T-helper 1 cell (primary cell): ENCODE measurements at regions not wholly inside any gene's neighbourhood (a gene's known extent, or its start where the extent isn't known, plus 50 kb on each side); places are given as distances from the start of the nearest gene placed in this dataset.
"Not testable (repeated sequence)": the region's sequence is repeated elsewhere in the genome, so short reads cannot be mapped to it uniquely, and the experiment has no call there.

ENCODE experiments used
- DNase-seq, 5 donors: peaks; one replicate each; pipeline ENCODE4 v3.0.0-alpha.2; 2012 to 2020

DNA sequence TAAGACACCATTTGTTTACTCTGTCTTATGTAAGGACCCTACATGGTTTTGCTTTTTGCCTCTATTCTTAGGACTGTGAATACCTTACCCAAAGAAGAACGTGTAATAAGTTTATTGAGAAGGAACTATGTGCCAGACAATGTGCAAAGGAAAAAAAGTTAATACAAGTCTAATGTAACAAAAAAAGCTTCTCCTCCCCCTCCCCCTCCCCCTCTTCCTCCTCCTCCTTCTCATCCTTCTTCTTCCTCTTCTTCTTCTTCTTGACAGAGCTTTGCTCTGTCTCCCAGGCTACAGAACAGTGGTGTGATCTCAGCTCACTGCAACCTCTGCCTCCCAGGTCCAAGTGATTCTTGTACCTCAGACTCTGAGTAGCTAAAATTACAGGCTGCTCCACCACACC lies 50.9 kb upstream of the MITF start:
- no peak for DNase-seq

GRCh38 chr3:69687641-69688040 lies 51.6 kb upstream of the MITF start:
- no peak for DNase-seq

DNA sequence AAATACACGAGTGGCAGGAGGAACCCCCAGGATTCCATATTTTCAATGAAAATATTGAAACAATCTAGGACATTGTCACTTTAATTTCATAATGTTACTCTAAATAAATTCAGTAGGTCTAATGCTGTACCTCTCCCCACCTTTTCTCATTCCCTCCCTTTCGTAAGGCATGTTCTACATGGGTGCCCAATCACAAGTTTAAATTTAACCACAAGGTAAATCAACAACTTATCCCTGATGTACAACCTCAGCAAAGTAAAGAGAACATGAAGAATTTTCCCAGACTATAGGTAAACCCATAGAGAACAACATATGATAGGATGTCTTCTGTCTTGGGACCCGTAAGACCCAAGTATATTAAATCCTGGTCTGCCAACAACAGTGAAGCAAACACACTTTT lies 53.2 kb upstream of the MITF start:
- DNase-seq: no peak

DNA sequence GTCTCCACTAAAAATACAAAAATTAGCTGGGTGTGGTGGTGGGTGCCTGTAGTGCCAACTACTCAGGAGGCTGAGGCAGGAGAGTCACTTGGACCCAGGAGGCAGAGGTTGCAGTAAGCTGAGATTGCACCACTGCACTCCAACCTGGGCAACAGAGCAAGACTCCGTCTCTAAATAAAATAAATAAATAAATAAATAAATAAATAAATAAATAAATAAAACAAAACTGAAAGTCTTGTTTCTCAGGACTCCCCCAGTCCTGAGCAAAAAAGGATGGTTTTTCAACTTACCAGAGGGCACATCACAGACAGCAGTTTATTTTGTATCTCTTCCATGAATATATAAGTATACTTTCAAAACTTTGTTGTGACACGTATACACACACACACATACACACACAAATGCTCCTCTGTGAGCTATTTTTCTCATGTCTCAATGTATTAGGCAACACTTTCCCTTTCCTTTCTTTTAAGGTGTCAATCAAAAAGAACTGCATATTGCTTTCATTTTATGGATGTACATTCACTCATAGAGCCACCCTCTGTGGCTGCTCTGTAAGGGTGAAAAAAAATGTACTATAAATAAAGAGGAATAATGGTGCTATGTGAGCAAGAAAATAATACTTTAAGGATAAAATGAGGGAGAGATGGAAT lies 54.8 kb upstream of the MITF start:
- no peak for DNase-seq

DNA sequence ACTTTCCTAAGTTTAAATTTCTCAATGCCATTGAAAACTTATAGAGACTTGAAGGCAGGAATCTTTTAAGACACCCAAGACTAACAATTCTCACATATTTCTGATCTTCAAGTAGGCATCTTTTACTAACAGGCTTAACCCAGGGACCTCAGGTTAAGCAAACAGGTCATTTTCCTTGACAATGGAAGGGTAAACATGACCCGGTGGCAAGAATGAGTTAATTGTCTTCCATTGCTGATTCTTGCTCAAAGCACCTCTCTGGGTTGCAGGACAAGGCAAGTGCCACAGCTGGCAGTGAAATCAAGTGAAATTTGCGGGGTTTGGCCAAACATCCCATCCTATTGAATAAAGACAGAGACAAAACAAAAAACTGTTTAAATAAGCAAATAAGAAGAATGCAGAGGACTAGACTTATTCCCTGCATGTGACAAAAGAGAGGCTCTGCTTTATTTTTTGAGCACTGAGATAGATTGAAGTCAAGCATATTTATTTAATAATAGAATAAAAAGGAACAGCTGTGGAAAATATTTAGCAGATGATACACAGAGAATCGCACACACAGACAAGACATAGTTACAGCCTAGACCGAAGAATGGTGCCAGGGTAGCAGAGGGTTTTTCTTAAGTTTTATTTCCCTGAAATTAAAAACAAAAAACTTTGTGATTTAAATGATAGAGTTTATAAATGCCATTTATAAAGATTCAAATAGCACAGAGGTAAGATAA lies 56.0 kb upstream of the MITF start:
- no peak for DNase-seq

- not testable (repeated sequence) for DNase-seq
Measured at GRCh38 chr3:69677456-69677855, 61.8 kb upstream of the MITF start.

- no peak for DNase-seq
Measured at GRCh38 chr3:69675786-69676530, 63.3 kb upstream of the MITF start.

- no peak for DNase-seq
Measured at GRCh38 chr3:69674752-69675151, 64.5 kb upstream of the MITF start.

GRCh38 chr3:69671082-69671952 lies 67.9 kb upstream of the MITF start:
- no peak for DNase-seq

- DNase-seq: no peak
Measured at GRCh38 chr3:69669070-69669469, 70.2 kb upstream of the MITF start.

- DNase-seq: no peak
Measured at GRCh38 chr3:69665026-69665737, 74.1 kb upstream of the MITF start.

GRCh38 chr3:69660631-69661030 lies 78.6 kb upstream of the MITF start:
- no peak for DNase-seq

GRCh38 chr3:69659180-69659910 lies 79.9 kb upstream of the MITF start:
- DNase-seq: no peak

- no peak for DNase-seq
Measured at GRCh38 chr3:69658514-69659140, 80.6 kb upstream of the MITF start.

GRCh38 chr3:69657030-69657429 lies 82.2 kb upstream of the MITF start:
- DNase-seq: not testable (repeated sequence)

DNA sequence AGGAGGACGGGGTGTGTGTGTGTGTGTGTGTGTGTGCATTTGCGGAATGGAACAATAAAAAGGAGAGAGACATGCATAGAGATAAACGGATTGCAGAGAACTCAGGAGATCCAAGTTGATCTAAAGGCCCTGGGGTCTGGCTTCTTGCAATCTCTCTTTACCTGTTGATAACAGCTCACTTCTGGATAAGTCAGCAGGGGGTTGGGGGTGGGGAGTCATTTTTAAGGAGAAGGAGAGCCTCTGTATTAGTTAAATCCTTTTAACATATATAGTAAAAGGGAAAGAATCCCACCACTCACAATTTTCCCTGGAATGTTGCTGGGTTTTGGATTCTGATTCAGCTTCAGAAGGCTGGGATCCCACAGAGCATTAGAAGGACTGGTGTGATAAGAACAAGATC lies 87.5 kb upstream of the MITF start:
- DNase-seq: no peak

DNA sequence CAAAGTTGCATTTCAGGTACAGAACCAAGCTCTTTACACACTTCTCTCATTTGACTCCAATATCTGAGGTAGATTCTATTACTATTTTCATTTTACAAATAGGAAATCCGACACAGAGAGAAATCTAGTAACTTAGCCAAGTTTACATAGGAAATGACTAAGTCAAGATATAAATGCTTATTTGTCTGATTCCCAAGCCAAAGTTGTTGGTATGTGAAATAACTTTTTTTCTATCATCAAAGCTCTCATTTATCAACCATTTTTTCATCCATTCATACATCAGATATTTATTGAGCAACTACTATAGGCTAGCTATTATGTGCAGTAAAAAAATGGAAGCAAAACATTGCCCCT lies 89.2 kb upstream of the MITF start:
- no peak for DNase-seq

- no peak for DNase-seq
Measured at GRCh38 chr3:69649120-69650065, 89.9 kb upstream of the MITF start.

- no peak for DNase-seq
Measured at GRCh38 chr3:69648126-69648525, 91.1 kb upstream of the MITF start.

GRCh38 chr3:69647511-69648110 lies 91.7 kb upstream of the MITF start:
- no peak for DNase-seq
